HepG2 (cell line): ENCODE measurements at regions not wholly inside any gene's neighbourhood (a gene's known extent, or its start where the extent isn't known, plus 50 kb on each side); places are given as distances from the start of the nearest gene placed in this dataset.

Experiments used
- ATAC-seq: fragments of 200-7000 bp; cut with Tn5 transposase; 3 replicates; pipeline ENCODE4 v1.9.1; 2020; ENCODE audit warnings: mild to moderate bottlenecking, moderate library complexity
- BruUV-seq: library from RNA; stranded (reverse); fragments of 400-500 nt; replicated peaks from 2 replicates; lab custom pipeline; 2021; lab: Mats Ljungman, UMichigan
- CTCF ChIA-PET: fragments of 300-600 bp; formaldehyde crosslinking; extraction: SDS; loops from one replicate; lab custom pipeline; 2021; ENCODE audit warnings: low total read pairs, inconsistent platforms, low intra/inter-chr PET ratio; lab: Yijun Ruan, JAX
- POLR2A ChIA-PET: fragments of 350-600 bp; sonication (Branson Sonifier 250); formaldehyde crosslinking; loops from one replicate; lab custom pipeline; 2020; ENCODE audit warnings: antibody characterized with exemption, inconsistent platforms; lab: Yijun Ruan, JAX
- DNase-seq: peaks from one replicate; pipeline ENCODE4 v3.0.0-alpha.2; 2015; ENCODE audit warnings: low spot score
- FAIRE-seq: peaks from 3 replicates; lab custom pipeline; 2011; peaks lifted over from hg19 to GRCh38; lab: Jason Lieb, UNC
- H2AFZ ChIP-seq: one replicate; pipeline ENCODE4 v1.6.1; 2011; ENCODE audit warnings: low read length, inconsistent platforms
- H3K27ac ChIP-seq: fragments of 300-600 bp; 3 replicates; pipeline ENCODE4 v1.8.0; 2011; ENCODE audit warnings: mixed run types, mild to moderate bottlenecking, mixed read lengths, low read length, inconsistent platforms; ENCODE audit not compliant: insufficient read depth; ENCODE audit errors: extremely low read length
- H3K27me3 ChIP-seq, 2 experiments: fragments of 200-600 bp in 1 of 2; 2 replicates in 1 of 2; 3 replicates in 1 of 2; pipeline versions ENCODE4 v1.6.0 to v1.8.0; 2011; ENCODE audit warnings: low read length in 2 of 2, mild to moderate bottlenecking in 2 of 2, moderate library complexity in 2 of 2, inconsistent platforms in 1 of 2; ENCODE audit not compliant: insufficient read depth in 2 of 2, control insufficient read depth in 1 of 2
- H3K36me3 ChIP-seq, 2 experiments: fragments of 200-600 bp in 1 of 2; replicated peaks in 1 of 2; 2 replicates in 1 of 2; 3 replicates in 1 of 2; pipeline versions ENCODE4 v1.5.1 to v1.8.0; 2011; ENCODE audit warnings: low read length in 2 of 2, inconsistent platforms in 1 of 2; ENCODE audit not compliant: insufficient read depth in 2 of 2, control insufficient read depth in 1 of 2
- H3K4me1 ChIP-seq: 2 replicates; pipeline ENCODE4 v1.5.1; 2012; ENCODE audit warnings: low read length, inconsistent platforms; ENCODE audit not compliant: insufficient read depth
- H3K4me2 ChIP-seq: 2 replicates; pipeline ENCODE4 v1.6.0; 2011; ENCODE audit warnings: low read depth, low read length, inconsistent platforms
- H3K4me3 ChIP-seq, 3 experiments: fragments of 200-600 bp in 1 of 3; sonication (generic), shearing (Covaris generic) in 1 of 3; replicated peaks in 1 of 3; 2 replicates each; pipeline ENCODE4 v1.5.1; 2011 to 2016; ENCODE audit warnings: low read length in 3 of 3, inconsistent platforms in 2 of 3, low read depth in 2 of 3, mild to moderate bottlenecking in 2 of 3, control low read depth in 1 of 3, mixed read lengths in 1 of 3; ENCODE audit not compliant: insufficient read depth in 1 of 3
- H3K79me2 ChIP-seq: one replicate; pipeline ENCODE4 v1.6.1; 2011; ENCODE audit warnings: low read length, inconsistent platforms; ENCODE audit not compliant: insufficient read depth
- H3K9ac ChIP-seq: 2 replicates; pipeline ENCODE4 v1.6.0; 2011; ENCODE audit warnings: mild to moderate bottlenecking, low read depth, low read length, inconsistent platforms; ENCODE audit not compliant: insufficient read depth
- H3K9me3 ChIP-seq: 2 replicates; pipeline ENCODE4 v1.5.1; 2012; ENCODE audit warnings: mild to moderate bottlenecking, low read length
- H4K20me1 ChIP-seq: 2 replicates; pipeline ENCODE4 v1.6.0; 2011; ENCODE audit warnings: inconsistent platforms, mild to moderate bottlenecking, low read length, moderate library complexity; ENCODE audit not compliant: insufficient read depth
- ARID4A ChIP-seq: sonication (generic); formaldehyde crosslinking; IDR thresholded peaks from 2 replicates; pipeline ENCODE4 v1.5.0; 2020; ENCODE audit warnings: mild to moderate bottlenecking, missing genetic modification reagents, borderline replicate concordance
- ATF2 ChIP-seq: sonication (generic); formaldehyde crosslinking; IDR thresholded peaks from 2 replicates; pipeline ENCODE4 v1.4.0; 2020; ENCODE audit warnings: missing genetic modification reagents
- CBFB ChIP-seq: sonication (generic); formaldehyde crosslinking; IDR thresholded peaks from 2 replicates; pipeline ENCODE4 v1.4.0; 2020; ENCODE audit warnings: missing genetic modification reagents
- HOMEZ ChIP-seq: IDR thresholded peaks from 2 replicates; pipeline ENCODE4 v1.6.1; 2016; ENCODE audit warnings: low read depth
- ZNF530 ChIP-seq: sonication (generic); formaldehyde crosslinking; IDR thresholded peaks from 2 replicates; pipeline ENCODE4 v1.5.0; 2020; ENCODE audit warnings: low read depth, mild to moderate bottlenecking, missing genetic modification reagents
- ZSCAN25 ChIP-seq: sonication (generic); formaldehyde crosslinking; IDR thresholded peaks from 2 replicates; pipeline ENCODE4 v1.8.0; 2022; ENCODE audit warnings: mild to moderate bottlenecking, missing genetic modification reagents
- WGBS: methylation state at CpG from one replicate; pipeline ENCODE4 v1.1.6; 2017; ENCODE audit warnings: low lambda C conversion rate; 5-methylcytosine and 5-hydroxymethylcytosine counted together
- in situ Hi-C: cut with HindIII; loops from 2 replicates; pipeline ENCODE4 v1.10.0; 2017; ENCODE audit warnings: low pct_unique_long_range_greater_than_20kb; ENCODE audit not compliant: extremely low pct_ligation_motif_present
- intact Hi-C: fragments of 100-400 bp; cut with micrococcal nuclease; formaldehyde crosslinking; loops from one replicate; pipeline ENCODE4 v1.10.0; 2022; ENCODE audit not compliant: unreplicated experiment
- TF ChIP-seq, protein P1 (sequence below): sonication (generic); formaldehyde crosslinking; IDR thresholded peaks from 2 replicates; pipeline ENCODE4 v1.5.0; 2020; ENCODE audit warnings: missing genetic modification reagents

GRCh38 chr1:244311784-244312532 is 139.8 kb downstream of the ADSS2 start:
- H3K36me3 ChIP-seq = no peaks in the 10 kb centered on the region
- ChIA-PET POLR2A (no interaction called here), CTCF (no interaction called here)
- intact Hi-C loops = no loop called here
- no peaks in the 10 kb centered on the region for H3K79me2 ChIP-seq
- no peak overlapping the region for H3K9ac ChIP-seq
- in situ Hi-C loops = no loop called here
- BruUV-seq = no TSS peak
- H3K4me3 ChIP-seq = no peak overlapping the region
- FAIRE-seq = no peak
- no peak for TF ChIP-seq HOMEZ (CRISPR knock-in tag)
- no peak for TF ChIP-seq ZSCAN25 (CRISPR knock-in tag)
- TF ChIP-seq CBFB (CRISPR knock-in tag) = no peak
- TF ChIP-seq ARID4A = no peak
- no peak for TF ChIP-seq ATF2
- TF ChIP-seq, protein P1, sequence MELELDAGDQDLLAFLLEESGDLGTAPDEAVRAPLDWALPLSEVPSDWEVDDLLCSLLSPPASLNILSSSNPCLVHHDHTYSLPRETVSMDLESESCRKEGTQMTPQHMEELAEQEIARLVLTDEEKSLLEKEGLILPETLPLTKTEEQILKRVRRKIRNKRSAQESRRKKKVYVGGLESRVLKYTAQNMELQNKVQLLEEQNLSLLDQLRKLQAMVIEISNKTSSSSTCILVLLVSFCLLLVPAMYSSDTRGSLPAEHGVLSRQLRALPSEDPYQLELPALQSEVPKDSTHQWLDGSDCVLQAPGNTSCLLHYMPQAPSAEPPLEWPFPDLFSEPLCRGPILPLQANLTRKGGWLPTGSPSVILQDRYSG (CRISPR knock-in tag) = no peak
- TF ChIP-seq ZNF530 (CRISPR knock-in tag) = no peak
- H3K4me1 ChIP-seq = no peaks in the 10 kb centered on the region
- no peak overlapping the region for H2AFZ ChIP-seq
- ATAC-seq = no peak
- no peaks in the 10 kb centered on the region for H4K20me1 ChIP-seq
- H3K4me2 ChIP-seq = no peak overlapping the region
- no peaks in the 10 kb centered on the region for H3K9me3 ChIP-seq
- H3K27ac ChIP-seq = no peak overlapping the region
- H3K27me3 ChIP-seq = peaks cover 0 to 15% of the 10 kb centered on the region in 2 experiments; a peak in 2 of 5 replicates
- WGBS = 43% methylated on average over 16 of the region's 18 CpGs
- DNase-seq = no peak
